ENCODE measurements at regions not wholly inside any gene's neighbourhood (a gene's known extent, or its start where the extent isn't known, plus 50 kb on each side); places are given as distances from the start of the nearest gene placed in this dataset.

DNA sequence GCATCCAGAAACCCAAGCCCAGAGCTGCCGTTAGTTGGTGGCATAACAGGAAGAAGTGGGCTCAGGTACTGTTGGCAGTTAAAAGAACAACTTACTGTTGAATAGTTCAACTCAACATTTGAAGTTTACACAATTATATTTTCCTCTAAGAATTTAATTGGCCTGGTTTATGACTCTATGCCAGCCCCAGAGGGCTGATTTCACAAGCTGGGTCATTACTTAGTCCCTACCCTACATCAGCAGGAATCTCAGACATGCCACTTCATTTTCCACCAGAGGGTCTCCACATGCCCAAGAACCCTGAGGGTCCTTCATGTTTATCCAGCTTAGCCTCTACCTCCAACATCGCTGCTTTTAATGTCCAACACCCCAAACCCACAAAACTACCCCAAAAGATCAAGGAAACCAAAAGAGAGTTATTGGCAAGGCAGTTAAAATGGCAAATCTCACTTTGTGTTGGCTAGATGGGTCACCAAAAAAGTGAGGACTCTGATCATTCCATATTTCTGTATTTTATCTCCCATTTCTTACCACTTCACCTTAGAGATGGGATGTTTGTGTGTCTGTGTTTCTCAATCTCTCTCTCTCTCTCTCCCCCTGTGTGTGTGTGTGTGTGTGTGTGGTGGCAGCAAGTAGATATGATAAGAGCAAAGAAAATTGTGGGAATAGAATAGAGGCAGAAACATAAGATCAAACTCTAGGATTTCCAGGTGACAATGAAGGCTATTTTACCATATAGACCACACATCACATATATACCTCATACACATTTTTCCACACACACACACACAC, 112.5 kb upstream of the TBX18 start:
- Histone ChIP-seq H3K36me3 (ENCODE audit: control insufficient read depth in 4 of 4, insufficient read depth in 4 of 4, low read length in 3 of 4) (no peaks in the 10 kb centered on the region), H3K9me3 (ENCODE audit: control extremely low read depth in 1 of 5, control insufficient read depth in 4 of 5, insufficient read depth in 2 of 5, low read depth in 1 of 5, low read length in 4 of 5) (no peaks in the 10 kb centered on the region), H3K27me3 (replicated peaks in 2 of 5; ENCODE audit: control insufficient read depth in 4 of 5, insufficient read depth in 5 of 5, low read length in 4 of 5) (no peaks in the 10 kb centered on the region), H3K4me3 (ENCODE audit: control insufficient read depth in 1 of 7, extremely low read depth in 1 of 7, insufficient read depth in 4 of 7, low read depth in 2 of 7, low read length in 6 of 7) (no peak overlapping the region), H3K4me1 (ENCODE audit: control extremely low read depth in 1 of 4, control insufficient read depth in 4 of 4, insufficient read depth in 4 of 4, low read length in 3 of 4) (no peaks in the 10 kb centered on the region), H3K27ac (ENCODE audit: insufficient read depth in 1 of 2, low read depth in 1 of 2, low read length in 2 of 2, poor library complexity in 1 of 2, severe bottlenecking in 2 of 2) (no peak overlapping the region)
- POLR2A ChIA-PET, result no interaction called here
- CTCF ChIA-PET, result no interaction called here
- no CpG with 5 or more reads among the region's 2 CpGs for WGBS (ENCODE audit: insufficient coverage)
- no peak for DNase-seq

DNA sequence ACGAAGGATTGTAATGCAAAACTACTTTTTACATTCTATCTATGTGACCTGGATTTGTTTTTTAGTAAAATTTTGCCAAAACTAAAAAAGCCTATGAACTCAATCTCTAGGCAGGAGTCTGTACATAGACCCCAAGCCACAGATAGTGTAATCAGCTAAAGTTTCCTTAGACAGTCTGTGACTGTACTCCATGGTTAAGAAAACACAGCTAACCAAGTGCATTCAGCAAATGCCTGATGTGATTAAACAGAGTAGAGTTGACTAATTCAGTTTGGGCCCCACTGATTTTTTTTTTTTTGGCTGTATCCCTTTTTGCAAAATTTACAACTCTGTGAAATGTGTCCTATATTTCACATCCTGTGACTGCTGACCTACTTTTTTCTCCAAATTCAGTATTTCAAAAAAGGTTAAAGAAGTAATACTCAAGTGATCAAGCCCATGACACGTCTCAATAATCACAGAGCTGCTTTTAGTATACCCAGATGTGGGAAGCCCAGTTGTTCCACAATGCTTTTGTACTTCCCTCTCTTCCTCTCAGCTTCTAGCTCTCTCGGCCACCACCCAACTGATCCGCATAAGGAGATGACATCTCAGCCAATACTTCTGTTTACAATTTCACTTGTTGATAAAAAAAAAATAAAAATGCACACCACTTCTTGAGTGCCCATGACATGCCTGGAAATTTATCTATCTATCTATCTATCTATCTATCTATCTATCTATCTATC, 108.8 kb upstream of the TBX18 start:
- Histone ChIP-seq H3K27ac (ENCODE audit: insufficient read depth in 1 of 2, low read depth in 1 of 2, low read length in 2 of 2, poor library complexity in 1 of 2, severe bottlenecking in 2 of 2) (no peak overlapping the region), H3K4me3 (ENCODE audit: control insufficient read depth in 1 of 7, extremely low read depth in 1 of 7, insufficient read depth in 4 of 7, low read depth in 2 of 7, low read length in 6 of 7) (no peak overlapping the region), H3K36me3 (ENCODE audit: control insufficient read depth in 4 of 4, insufficient read depth in 4 of 4, low read length in 3 of 4) (no peaks in the 10 kb centered on the region), H3K9me3 (ENCODE audit: control extremely low read depth in 1 of 5, control insufficient read depth in 4 of 5, insufficient read depth in 2 of 5, low read depth in 1 of 5, low read length in 4 of 5) (no peaks in the 10 kb centered on the region), H3K4me1 (ENCODE audit: control extremely low read depth in 1 of 4, control insufficient read depth in 4 of 4, insufficient read depth in 4 of 4, low read length in 3 of 4) (no peaks in the 10 kb centered on the region), H3K27me3 (replicated peaks in 2 of 5; ENCODE audit: control insufficient read depth in 4 of 5, insufficient read depth in 5 of 5, low read length in 4 of 5) (no peaks in the 10 kb centered on the region)
- 85% methylated on average over 1 of the region's 4 CpGs for WGBS (ENCODE audit: insufficient coverage)
- ChIA-PET CTCF (no interaction called here), POLR2A (no interaction called here)
- no peak for DNase-seq

DNA sequence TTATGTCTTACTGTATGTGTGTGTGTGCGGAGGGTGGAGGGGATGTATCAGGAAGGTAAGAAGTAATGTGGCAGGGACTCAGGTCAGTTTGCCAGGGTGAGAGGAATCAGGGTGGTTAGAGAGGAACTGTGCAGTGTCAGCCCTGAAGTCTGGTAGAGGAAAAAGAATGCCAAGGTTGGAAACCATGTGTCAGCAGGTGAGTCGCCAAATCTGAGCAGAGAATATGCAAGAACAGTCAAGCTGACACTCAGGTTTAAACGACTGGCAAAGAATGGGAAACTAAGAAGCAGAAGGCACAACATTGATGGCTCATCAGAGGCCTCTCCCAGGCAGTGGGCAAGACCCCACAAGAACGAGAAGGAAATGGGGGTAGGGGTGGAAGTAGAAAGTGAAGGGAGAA, 107.5 kb upstream of the TBX18 start:
- CTCF ChIA-PET, result no interaction called here
- POLR2A ChIA-PET, result no interaction called here
- no peak overlapping the region for H3K27ac ChIP-seq (ENCODE audit: insufficient read depth in 1 of 2, low read depth in 1 of 2, low read length in 2 of 2, poor library complexity in 1 of 2, severe bottlenecking in 2 of 2)
- no peaks in the 10 kb centered on the region for H3K36me3 ChIP-seq (ENCODE audit: control insufficient read depth in 4 of 4, insufficient read depth in 4 of 4, low read length in 3 of 4)
- H3K9me3 ChIP-seq (ENCODE audit: control extremely low read depth in 1 of 5, control insufficient read depth in 4 of 5, insufficient read depth in 2 of 5, low read depth in 1 of 5, low read length in 4 of 5), result no peaks in the 10 kb centered on the region
- no peaks in the 10 kb centered on the region for H3K4me1 ChIP-seq (ENCODE audit: control extremely low read depth in 1 of 4, control insufficient read depth in 4 of 4, insufficient read depth in 4 of 4, low read length in 3 of 4)
- H3K4me3 ChIP-seq (ENCODE audit: control insufficient read depth in 1 of 7, extremely low read depth in 1 of 7, insufficient read depth in 4 of 7, low read depth in 2 of 7, low read length in 6 of 7), result no peak overlapping the region
- no peaks in the 10 kb centered on the region for H3K27me3 ChIP-seq (replicated peaks in 2 of 5; ENCODE audit: control insufficient read depth in 4 of 5, insufficient read depth in 5 of 5, low read length in 4 of 5)
- WGBS (ENCODE audit: insufficient coverage), result 83% methylated on average over 4 of the region's 4 CpGs
- DNase-seq, result no peak

DNA sequence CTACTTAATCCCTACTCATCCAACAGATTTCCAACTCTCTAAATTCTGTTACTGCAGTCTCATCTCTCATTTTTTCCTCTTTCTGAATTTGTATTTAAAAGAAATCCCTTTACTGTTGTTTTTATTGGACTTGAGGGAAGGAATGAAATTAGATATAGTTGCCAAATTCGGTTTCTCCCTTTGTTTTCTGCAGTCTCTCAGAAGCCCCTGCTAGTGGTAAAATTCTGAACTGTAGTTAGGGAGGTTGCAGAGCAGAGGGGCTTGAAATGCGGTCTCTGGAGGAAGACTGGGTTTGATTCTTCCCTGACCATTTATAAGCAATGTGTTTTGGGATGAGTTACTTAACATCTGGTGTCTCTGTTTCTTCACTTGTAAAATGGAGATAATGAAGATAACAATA, 106.3 kb upstream of the TBX18 start:
- no peaks in the 10 kb centered on the region for H3K4me1 ChIP-seq (ENCODE audit: control extremely low read depth in 1 of 4, control insufficient read depth in 4 of 4, insufficient read depth in 4 of 4, low read length in 3 of 4)
- no peaks in the 10 kb centered on the region for H3K27me3 ChIP-seq (replicated peaks in 2 of 5; ENCODE audit: control insufficient read depth in 4 of 5, insufficient read depth in 5 of 5, low read length in 4 of 5)
- no peak for DNase-seq
- H3K4me3 ChIP-seq (ENCODE audit: control insufficient read depth in 1 of 7, extremely low read depth in 1 of 7, insufficient read depth in 4 of 7, low read depth in 2 of 7, low read length in 6 of 7), result no peak overlapping the region
- no peaks in the 10 kb centered on the region for H3K9me3 ChIP-seq (ENCODE audit: control extremely low read depth in 1 of 5, control insufficient read depth in 4 of 5, insufficient read depth in 2 of 5, low read depth in 1 of 5, low read length in 4 of 5)
- H3K27ac ChIP-seq (ENCODE audit: insufficient read depth in 1 of 2, low read depth in 1 of 2, low read length in 2 of 2, poor library complexity in 1 of 2, severe bottlenecking in 2 of 2), result no peak overlapping the region
- H3K36me3 ChIP-seq (ENCODE audit: control insufficient read depth in 4 of 4, insufficient read depth in 4 of 4, low read length in 3 of 4), result no peaks in the 10 kb centered on the region
- 46% methylated on average over 2 of the region's 2 CpGs for WGBS (ENCODE audit: insufficient coverage)
- POLR2A ChIA-PET, result no interaction called here
- CTCF ChIA-PET, result no interaction called here

DNA sequence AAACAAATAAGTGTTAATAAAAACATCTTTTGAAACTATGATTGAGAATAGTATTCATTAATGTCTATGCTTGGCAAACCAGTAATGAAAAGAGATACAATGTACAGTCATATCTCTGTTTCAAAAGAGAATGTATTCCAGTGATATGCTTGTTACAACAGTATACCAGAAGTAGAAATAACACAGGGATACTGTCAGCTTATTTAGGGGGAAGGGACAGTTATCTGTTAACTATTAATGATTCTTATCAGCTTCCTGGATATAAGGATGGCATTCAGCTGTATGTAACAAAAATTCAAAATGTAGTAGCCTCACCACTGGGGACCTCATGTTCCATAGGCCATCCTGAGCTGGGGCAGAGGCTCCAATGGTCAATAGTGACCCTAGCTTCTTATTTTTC, 103.8 kb upstream of the TBX18 start:
- ChIA-PET CTCF (interaction anchor here (1.5 kb wide), 1 partner anchor 21 kb away, joined by 4 read pairs; no protein-coding TSS in a partner anchor), POLR2A (no interaction called here)
- DNase-seq, result no peak
- no peak overlapping the region for H3K4me3 ChIP-seq (ENCODE audit: control insufficient read depth in 1 of 7, extremely low read depth in 1 of 7, insufficient read depth in 4 of 7, low read depth in 2 of 7, low read length in 6 of 7)
- no peak overlapping the region for H3K27ac ChIP-seq (ENCODE audit: insufficient read depth in 1 of 2, low read depth in 1 of 2, low read length in 2 of 2, poor library complexity in 1 of 2, severe bottlenecking in 2 of 2)
- H3K36me3 ChIP-seq (ENCODE audit: control insufficient read depth in 4 of 4, insufficient read depth in 4 of 4, low read length in 3 of 4), result no peaks in the 10 kb centered on the region
- H3K27me3 ChIP-seq (replicated peaks in 2 of 5; ENCODE audit: control insufficient read depth in 4 of 5, insufficient read depth in 5 of 5, low read length in 4 of 5), result no peaks in the 10 kb centered on the region
- H3K9me3 ChIP-seq (ENCODE audit: control extremely low read depth in 1 of 5, control insufficient read depth in 4 of 5, insufficient read depth in 2 of 5, low read depth in 1 of 5, low read length in 4 of 5), result no peaks in the 10 kb centered on the region
- no peaks in the 10 kb centered on the region for H3K4me1 ChIP-seq (ENCODE audit: control extremely low read depth in 1 of 4, control insufficient read depth in 4 of 4, insufficient read depth in 4 of 4, low read length in 3 of 4)

DNA sequence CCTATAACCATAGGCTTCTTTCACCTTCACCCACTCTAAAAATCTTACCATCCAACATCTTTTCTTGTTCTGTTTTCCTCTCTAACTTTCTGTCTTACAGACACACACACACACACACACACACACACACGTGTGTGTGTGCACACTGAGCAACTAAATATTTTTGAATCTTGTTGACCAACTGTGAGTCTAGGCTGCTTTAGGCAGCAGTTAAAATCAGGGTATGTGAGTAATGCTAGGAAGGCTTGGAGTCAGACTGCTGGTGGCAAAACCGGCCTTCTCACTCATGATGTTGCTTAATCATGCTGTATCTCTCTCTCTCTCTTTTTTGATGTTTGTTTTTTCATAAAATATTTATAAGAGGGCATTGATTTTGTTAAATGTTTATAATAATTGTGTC, 103.1 kb upstream of the TBX18 start:
- H3K36me3 ChIP-seq (ENCODE audit: control insufficient read depth in 4 of 4, insufficient read depth in 4 of 4, low read length in 3 of 4), result no peaks in the 10 kb centered on the region
- DNase-seq, result no peak
- WGBS (ENCODE audit: insufficient coverage), result no CpG with 5 or more reads among the region's 2 CpGs
- H3K4me3 ChIP-seq (ENCODE audit: control insufficient read depth in 1 of 7, extremely low read depth in 1 of 7, insufficient read depth in 4 of 7, low read depth in 2 of 7, low read length in 6 of 7), result no peak overlapping the region
- H3K4me1 ChIP-seq (ENCODE audit: control extremely low read depth in 1 of 4, control insufficient read depth in 4 of 4, insufficient read depth in 4 of 4, low read length in 3 of 4), result no peaks in the 10 kb centered on the region
- H3K27ac ChIP-seq (ENCODE audit: insufficient read depth in 1 of 2, low read depth in 1 of 2, low read length in 2 of 2, poor library complexity in 1 of 2, severe bottlenecking in 2 of 2), result no peak overlapping the region
- H3K9me3 ChIP-seq (ENCODE audit: control extremely low read depth in 1 of 5, control insufficient read depth in 4 of 5, insufficient read depth in 2 of 5, low read depth in 1 of 5, low read length in 4 of 5), result no peaks in the 10 kb centered on the region
- no peaks in the 10 kb centered on the region for H3K27me3 ChIP-seq (replicated peaks in 2 of 5; ENCODE audit: control insufficient read depth in 4 of 5, insufficient read depth in 5 of 5, low read length in 4 of 5)
- ChIA-PET POLR2A (no interaction called here), CTCF (no interaction called here)

DNA sequence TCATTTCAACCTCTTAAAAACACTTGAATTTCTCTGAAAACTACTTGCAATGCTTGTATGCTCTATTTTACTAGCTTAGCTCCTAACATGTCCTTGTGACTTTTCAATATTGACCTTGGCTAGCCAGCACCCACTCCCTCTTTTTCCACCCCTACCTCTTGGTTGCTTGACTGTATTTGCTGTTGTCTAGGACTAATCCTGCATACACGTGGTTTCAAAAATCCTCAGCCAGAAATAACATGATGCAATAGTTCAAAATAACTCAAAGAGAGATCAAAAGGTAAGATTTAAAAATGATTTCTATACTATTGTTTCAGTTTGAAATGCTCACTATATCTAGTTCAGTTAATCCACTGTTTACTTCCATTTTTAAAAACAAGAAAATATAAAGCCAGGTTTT, 102.3 kb upstream of the TBX18 start:
- no peak overlapping the region for H3K27ac ChIP-seq (ENCODE audit: insufficient read depth in 1 of 2, low read depth in 1 of 2, low read length in 2 of 2, poor library complexity in 1 of 2, severe bottlenecking in 2 of 2)
- CTCF ChIA-PET, result no interaction called here
- WGBS (ENCODE audit: insufficient coverage), result no CpG with 5 or more reads among the region's 1 CpG
- DNase-seq, result no peak
- POLR2A ChIA-PET, result no interaction called here
- no peaks in the 10 kb centered on the region for H3K36me3 ChIP-seq (ENCODE audit: control insufficient read depth in 4 of 4, insufficient read depth in 4 of 4, low read length in 3 of 4)
- H3K27me3 ChIP-seq (replicated peaks in 2 of 5; ENCODE audit: control insufficient read depth in 4 of 5, insufficient read depth in 5 of 5, low read length in 4 of 5), result no peaks in the 10 kb centered on the region
- H3K4me3 ChIP-seq (ENCODE audit: control insufficient read depth in 1 of 7, extremely low read depth in 1 of 7, insufficient read depth in 4 of 7, low read depth in 2 of 7, low read length in 6 of 7), result no peak overlapping the region
- no peaks in the 10 kb centered on the region for H3K4me1 ChIP-seq (ENCODE audit: control extremely low read depth in 1 of 4, control insufficient read depth in 4 of 4, insufficient read depth in 4 of 4, low read length in 3 of 4)
- no peaks in the 10 kb centered on the region for H3K9me3 ChIP-seq (ENCODE audit: control extremely low read depth in 1 of 5, control insufficient read depth in 4 of 5, insufficient read depth in 2 of 5, low read depth in 1 of 5, low read length in 4 of 5)

All from common myeloid progenitor, CD34-positive (primary cell).